ENCODE measurements at regions not wholly inside any gene's neighbourhood (a gene's known extent, or its start where the extent isn't known, plus 50 kb on each side); places are given as distances from the start of the nearest gene placed in this dataset.

DNA sequence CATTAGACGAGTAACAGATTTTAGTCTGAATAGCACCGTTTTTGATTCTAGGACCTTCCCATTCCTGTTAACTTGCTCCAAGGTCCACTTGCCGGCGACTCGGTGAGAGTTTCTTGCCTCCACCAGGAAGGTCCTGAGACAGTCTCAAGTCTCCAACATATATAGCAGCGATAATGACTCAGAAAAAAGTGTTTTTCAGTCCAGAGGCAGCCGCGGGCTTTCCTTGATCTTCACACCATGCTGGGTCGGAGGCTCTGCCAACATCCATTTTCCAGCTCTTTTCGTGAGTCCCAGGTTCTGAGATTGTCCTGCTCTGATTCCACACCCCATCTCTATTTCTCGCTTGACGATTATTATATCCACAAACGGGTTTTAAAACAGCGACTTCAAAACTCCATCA is 170.5 kb downstream of the GPX5 start:
- DNase-seq (ENCODE audit: low read depth): no peak

GRCh38 chr6:28696682-28697081 is 171.0 kb downstream of the GPX5 start:
- DNase-seq (ENCODE audit: low read depth): no peak

DNA sequence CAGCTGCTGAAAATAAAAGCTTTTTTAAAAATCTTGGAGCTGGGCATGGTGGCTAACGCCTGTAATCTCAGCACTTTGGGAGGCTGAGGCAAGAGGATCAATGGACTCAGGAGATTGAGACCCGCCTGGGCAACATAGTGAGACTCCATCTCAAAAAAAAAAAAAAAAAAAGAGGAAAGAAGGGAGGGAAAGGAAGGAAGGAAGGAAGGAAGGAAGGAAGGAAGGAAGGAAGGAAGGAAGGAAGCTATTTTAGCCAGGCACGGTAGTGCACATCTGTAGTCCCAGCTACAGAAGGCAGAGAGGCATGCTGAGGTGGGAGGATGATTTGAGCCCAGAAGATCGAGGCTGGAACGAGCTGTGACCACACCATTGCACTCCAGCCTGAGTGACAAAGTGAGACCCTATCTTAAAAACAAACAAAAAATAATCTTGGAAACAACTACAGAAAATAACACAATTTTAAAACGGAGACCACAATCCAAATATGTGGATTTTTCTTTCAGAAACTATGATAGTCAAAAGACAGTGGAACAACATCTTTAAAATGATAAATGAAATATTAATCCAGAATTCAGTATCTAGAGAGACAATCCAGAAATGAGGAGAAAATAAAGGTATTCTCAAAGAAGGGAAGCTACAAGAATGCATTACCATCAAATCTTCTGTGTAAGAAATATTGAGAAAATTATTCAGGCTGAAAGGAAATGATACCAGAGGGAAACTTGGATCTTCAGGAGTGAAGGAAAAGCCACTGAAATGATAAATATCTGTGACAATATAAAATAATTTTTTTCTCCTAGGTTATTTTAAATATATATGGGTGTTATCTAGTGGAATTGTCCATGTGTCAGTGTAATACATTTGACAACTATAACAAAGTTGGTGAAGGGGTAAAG is 182.0 kb downstream of the GPX5 start:
- no peak for DNase-seq (ENCODE audit: low read depth)

- DNase-seq (ENCODE audit: low read depth): no peak
These were observed 184.0 kb downstream of the GPX5 start for GRCh38 chr6:28709478-28710349.

DNA sequence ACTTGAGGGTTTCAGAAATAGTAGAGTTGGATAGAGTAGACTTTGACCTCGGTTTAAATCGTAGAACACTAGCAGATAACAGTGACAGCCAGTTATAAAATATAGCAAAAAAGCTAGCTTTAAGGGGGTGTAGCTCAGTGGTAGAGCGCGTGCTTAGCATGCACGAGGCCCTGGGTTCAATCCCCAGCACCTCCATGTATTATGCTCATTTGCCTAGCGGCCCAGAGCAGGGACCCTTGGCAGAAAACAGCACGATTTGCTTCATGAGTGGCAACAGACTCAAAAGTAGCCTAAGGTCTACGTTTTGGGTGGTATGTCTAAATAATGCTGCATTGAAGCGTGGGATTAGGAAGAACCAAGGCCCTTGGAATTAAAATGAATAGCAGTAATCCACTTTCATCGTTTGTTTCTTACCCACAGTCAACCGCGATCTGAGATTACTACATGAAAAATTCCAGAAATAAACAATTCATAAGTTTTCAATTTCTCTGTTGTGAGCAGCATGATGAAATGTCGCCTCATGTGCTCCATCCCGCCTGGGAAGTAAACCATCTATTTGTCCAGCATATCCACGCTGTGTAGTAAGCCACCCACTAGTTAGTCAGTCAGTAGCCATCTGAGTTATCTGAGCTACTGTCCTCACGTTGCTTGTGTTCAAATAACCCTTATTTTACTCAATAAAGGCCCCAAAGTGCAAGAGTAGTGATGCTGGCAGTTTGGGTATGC is 184.9 kb downstream of the GPX5 start:
- DNase-seq (ENCODE audit: low read depth): no peak

GRCh38 chr6:28711325-28711724 is 185.6 kb downstream of the GPX5 start:
- DNase-seq (ENCODE audit: low read depth): no peak

- DNase-seq (ENCODE audit: low read depth): no peak
These were observed 186.2 kb downstream of the GPX5 start for GRCh38 chr6:28711788-28712341.

GRCh38 chr6:28712982-28713381 is 187.3 kb downstream of the GPX5 start:
- DNase-seq (ENCODE audit: low read depth): no peak

DNA sequence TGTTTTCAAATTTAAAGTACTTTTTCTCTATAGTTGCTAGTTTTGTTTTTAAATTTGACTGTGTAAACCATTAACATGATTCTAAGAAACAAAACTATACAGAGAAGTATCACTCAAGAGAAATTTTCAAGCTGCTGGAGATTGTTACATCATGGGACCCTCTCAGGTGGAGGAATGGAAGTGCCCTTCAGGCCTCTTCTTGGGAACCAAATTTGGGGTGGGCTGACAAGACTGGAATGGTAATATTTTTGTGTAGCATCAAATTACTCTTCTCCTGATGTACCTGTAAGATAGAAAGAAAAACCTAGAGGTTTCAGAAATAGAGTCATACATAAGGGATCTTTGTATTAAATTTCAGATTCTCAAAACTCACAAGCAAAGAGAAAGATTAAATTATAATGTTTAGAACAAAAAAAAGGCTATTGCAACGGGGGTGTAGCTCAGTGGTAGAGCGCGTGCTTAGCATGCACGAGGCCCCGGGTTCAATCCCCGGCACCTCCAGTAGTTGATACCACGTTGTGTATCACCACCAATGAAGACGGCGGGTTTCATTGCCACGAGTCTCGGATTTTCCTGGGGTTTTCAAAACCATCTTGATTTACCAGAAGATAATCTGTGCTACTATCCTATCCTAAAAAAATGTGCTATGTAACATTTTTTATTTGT is 193.7 kb downstream of the GPX5 start:
- DNase-seq (ENCODE audit: low read depth): no peak

- DNase-seq (ENCODE audit: low read depth): no peak
These were observed 194.9 kb downstream of the GPX5 start for GRCh38 chr6:28720357-28721231.

DNA sequence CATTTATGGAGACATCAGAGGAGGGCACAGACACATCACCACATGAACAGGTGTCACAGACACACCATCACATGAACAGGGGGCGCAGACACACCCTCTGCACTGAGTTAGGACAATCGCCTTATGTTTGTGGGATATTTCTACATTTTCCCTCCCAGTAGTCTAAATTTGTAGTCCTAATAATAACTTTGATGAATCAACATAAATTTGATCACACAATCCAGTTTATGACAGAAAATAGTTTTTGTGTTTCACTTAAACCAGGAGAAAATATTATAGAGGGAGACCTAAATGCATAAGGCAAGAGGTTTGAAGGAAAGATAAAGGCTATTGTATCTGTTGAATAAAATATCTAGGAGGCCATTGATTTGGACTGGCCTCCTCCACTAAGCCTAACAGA is 195.7 kb downstream of the GPX5 start:
- DNase-seq (ENCODE audit: low read depth): no peak

- no peak for DNase-seq (ENCODE audit: low read depth)
These were observed 198.7 kb downstream of the GPX5 start for GRCh38 chr6:28724395-28724794.

GRCh38 chr6:28725274-28725809 is 198.4 kb downstream of the TRIM27 start:
- no peak for DNase-seq (ENCODE audit: low read depth)

DNA sequence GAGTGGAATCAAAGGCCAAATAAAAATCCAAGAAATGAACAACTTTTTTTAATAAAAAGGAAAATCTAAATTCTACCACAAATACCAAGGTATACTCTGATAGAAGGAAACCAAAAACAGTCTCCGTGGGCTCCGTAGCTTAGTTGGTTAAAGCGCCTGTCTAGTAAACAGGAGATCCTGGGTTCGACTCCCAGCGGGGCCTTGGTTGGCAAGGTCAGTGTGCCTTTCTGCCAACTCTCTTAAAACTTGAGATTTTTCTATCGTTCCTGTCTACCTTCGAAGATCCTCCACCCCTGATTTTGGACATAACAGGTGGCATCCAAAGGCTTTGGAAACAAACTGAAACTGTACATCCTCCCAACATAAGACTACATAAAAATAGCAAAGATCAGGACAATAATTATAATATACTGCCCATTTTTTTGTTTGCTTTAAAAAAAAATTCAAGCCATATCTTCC is 197.9 kb downstream of the TRIM27 start:
- no peak for DNase-seq (ENCODE audit: low read depth)

GRCh38 chr6:28726569-28727309 is 197.0 kb downstream of the TRIM27 start:
- no peak for DNase-seq (ENCODE audit: low read depth)

DNA sequence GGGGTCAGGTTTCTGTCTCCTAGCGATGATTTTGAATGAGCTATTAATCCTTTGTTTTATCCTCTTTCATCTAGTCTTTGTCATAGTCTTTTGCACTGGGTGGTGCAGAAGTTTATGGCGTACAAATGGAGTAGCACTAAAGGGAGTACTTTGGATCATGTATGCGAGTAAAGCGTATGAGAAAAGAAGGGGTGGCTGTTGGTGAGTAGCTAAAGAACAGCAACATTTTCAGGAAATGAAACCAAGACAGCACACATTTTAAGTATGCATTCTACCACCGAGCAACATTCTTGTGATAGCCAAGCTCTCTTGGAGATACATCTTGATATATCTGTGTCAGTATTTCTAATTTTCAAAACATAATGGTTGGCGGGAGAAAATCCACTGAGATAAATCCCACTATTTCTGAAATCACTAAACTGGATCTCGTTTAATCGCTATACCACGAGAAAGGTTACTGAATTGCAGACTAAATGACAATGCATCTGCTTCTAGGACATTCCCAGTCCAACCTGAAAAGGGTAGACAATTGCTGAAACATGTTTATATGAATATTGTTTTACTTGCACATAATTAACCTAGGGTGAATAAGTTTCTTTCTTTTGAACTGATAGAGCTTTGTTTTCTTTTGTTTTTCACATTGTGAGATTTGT is 196.1 kb downstream of the TRIM27 start:
- no peak for DNase-seq (ENCODE audit: low read depth)

GRCh38 chr6:28729501-28730402 is 194.0 kb downstream of the TRIM27 start:
- no peak for DNase-seq (ENCODE audit: low read depth)

Data from myocyte (in vitro differentiated cells).